H1 (cell line): ENCODE measurements at regions not wholly inside any gene's neighbourhood (a gene's known extent, or its start where the extent isn't known, plus 50 kb on each side); places are given as distances from the start of the nearest gene placed in this dataset.

ENCODE experiments used
- CBX5 ChIP-seq: fragments of 300-800, 300-1000 bp; sonication (generic); IDR thresholded peaks from 2 replicates; pipeline ENCODE4 v1.7.1; 2016; ENCODE audit warnings: antibody characterized with exemption, low read length, low read depth
- KDM1A ChIP-seq: fragments of 200-600, 300-600 bp; sonication (generic); IDR thresholded peaks from 2 replicates; pipeline ENCODE4 v1.7.1; 2016; ENCODE audit warnings: mild to moderate bottlenecking, low read length, borderline replicate concordance
- KDM4A ChIP-seq: IDR thresholded peaks from one replicate; pipeline ENCODE4 v1.7.1; 2012; ENCODE audit warnings: low read depth, mild to moderate bottlenecking, moderate library complexity, low read length, inconsistent platforms; ENCODE audit not compliant: severe bottlenecking
- POLR2AphosphoS5 ChIP-seq: IDR thresholded peaks from 2 replicates; pipeline ENCODE4 v1.6.1; 2011; ENCODE audit warnings: low read depth, low read length

DNA sequence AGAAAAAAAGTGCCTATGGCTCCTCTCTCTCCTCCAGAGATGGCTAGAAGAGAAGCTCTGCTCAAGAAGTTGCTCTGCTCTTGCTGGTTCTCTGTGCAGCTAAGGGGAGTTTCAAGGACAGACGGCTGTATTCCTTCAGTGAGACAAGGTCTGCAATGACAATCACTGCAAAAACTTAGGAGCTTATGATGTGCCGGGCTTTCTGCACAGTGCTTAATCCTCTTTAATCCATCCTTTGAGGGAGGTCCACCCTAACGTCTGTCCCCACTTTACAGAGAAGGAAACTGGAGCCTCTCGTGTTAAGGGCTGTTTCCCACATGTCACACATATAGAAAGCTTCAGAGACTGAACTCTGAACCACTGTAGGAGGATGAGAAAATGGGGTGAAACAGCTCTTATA, 260.6 kb downstream of the MEX3B start (continued):
- TF ChIP-seq POLR2AphosphoS5 (no peak), KDM1A (no peak), KDM4A (no peak), CBX5 (no peak)
- TF ChIP-seq, all 59 proteins: peak for 0
